Right renal pelvis (tissue), 4 donors: ENCODE measurements at regions not wholly inside any gene's neighbourhood (a gene's known extent, or its start where the extent isn't known, plus 50 kb on each side); places are given as distances from the start of the nearest gene placed in this dataset.
A peak's percentile ranks its signal among the peaks of the same experiment; 100 is the strongest.
"Not testable (repeated sequence)": the region's sequence is repeated elsewhere in the genome, so short reads cannot be mapped to it uniquely, and the experiment has no call there.

Source experiments
- DNase-seq, 4 donors: peaks; one replicate each; pipeline ENCODE4 v3.0.0-alpha.2; 2013; ENCODE audit warnings: low read depth in 4 of 4, low spot score in 3 of 4, missing footprints in 1 of 4

DNA sequence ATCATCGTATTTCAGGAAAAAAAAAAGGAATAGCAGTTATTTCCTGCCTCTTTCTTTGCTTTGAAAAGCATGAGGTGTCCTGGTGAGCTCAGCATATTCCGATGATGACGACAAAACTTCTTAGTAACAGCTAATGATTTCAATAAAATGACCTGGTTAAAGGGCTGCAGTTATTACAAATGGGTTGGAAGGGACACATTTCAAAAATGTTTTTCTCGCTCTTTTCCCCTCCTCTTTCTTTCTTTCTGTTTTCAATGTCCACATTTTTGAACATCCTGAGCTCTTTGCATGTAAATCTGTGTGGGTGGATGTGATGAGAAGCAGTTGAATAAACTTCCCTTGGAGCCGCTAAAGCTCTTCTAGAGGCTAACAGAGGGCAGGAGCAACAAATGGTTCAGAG, 186.8 kb upstream of the SLC27A6 start:
- DNase-seq = no peak

- DNase-seq = no peak
Observed at GRCh38 chr5:128782446-128782845, 182.8 kb upstream of the SLC27A6 start.

DNA sequence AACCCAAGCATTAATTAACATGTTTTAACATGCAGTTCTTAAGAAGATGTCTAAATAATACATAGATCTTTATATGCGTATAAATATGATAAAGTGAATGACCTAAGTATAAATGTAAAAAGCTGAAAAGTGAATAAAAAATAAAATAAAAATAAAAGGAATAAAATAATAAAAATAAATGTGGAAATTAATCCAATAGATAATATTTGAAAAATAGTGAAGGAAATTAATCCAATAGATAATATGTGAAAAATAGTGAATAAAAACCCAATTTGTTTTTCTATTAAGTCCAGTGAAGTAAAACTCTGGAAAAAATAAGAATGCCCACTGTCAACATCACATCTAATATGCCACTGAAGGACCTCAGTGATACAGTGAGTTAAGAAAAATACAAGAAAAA, 180.6 kb upstream of the SLC27A6 start:
- DNase-seq = no peak

DNA sequence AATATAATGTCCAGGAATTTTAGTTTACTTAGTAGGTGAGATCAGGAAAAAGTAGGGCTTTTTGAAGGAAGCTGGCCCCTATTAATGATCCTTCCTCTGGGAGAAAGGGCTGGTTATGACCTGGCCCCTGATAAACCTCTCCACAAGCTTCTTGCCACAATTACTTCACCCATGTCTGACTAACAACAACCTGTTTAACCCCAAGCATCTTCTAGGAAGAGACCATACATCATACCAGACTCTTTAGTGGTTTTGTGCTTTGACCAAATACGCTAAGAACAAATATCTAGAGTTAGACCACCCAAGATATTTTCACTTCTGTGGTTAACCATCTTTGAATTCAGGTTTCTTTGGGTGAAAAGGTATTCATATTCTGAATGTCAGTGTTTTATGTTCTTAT, 174.0 kb upstream of the SLC27A6 start:
- no peak for DNase-seq

GRCh38 chr5:128796506-128796905, 168.8 kb upstream of the SLC27A6 start:
- no peak for DNase-seq

GRCh38 chr5:128798871-128799270, 166.4 kb upstream of the SLC27A6 start:
- DNase-seq = no peak

DNA sequence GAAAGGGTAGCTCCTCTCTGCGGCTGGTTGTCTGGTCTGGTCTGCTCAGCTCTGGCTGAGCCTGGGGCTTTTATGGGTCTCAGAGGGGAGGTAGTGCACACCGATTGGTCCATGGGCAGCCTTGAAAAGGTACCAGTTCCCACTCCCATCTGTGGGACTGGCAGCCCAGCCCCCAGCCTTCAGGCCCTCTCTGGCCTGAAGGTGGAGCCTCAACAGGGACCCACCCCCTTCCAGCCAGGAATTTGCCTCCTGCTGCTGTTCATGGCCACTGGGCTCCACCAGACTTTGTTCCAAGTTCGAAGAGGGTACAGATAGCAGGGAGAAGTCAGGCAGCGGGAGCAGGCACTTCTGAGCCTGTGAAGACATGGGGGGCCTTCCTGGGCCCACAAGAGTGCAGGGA, 165.3 kb upstream of the SLC27A6 start:
- DNase-seq = no peak

DNA sequence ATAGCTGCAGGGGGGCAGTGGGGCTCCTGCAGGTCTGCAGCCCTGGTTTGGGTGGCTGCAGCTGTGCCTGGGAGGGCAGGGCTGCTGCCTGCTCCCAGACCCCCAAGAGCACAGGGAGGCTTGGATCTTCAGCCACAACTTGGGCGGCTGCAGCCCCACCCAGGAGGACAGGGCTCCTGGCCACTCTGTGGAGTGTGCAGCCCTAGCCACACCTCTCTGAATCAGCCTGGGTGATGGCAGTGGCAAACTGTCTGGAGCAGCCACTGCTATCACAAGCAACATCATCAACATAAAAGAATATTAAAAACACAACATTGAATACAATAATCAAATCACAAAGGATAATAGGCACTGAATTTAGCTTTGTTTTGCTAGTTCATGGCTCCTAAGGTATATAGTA, 164.9 kb upstream of the SLC27A6 start:
- DNase-seq = no peak

GRCh38 chr5:128813317-128814070, 151.8 kb upstream of the SLC27A6 start:
- no peak for DNase-seq

- no peak for DNase-seq
Observed at GRCh38 chr5:128815201-128815600, 150.1 kb upstream of the SLC27A6 start.

- DNase-seq = no peak
Observed at GRCh38 chr5:128825826-128826225, 139.5 kb upstream of the SLC27A6 start.

DNA sequence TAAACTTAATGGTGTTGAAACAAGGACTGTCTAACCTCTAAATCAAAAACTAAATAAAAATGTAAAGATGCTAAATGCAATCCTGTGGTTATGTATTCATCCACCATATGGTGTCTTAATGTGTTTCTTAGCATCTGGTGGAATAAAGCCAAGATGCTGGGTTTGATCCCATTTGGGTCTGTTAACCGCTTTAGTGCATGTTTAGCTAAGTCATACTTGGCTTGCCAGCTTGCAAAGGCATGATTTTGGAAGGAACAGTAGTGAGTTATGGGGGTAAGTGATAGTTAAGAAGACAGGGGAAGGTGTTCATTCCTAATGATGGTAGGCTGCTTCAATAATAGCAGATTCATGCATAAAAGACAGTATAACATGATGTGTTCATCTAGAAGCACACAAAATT, 139.0 kb upstream of the SLC27A6 start:
- DNase-seq = no peak

GRCh38 chr5:128836571-128836970, 128.7 kb upstream of the SLC27A6 start:
- no peak for DNase-seq

- no peak for DNase-seq
Observed at GRCh38 chr5:128838623-128839022, 126.7 kb upstream of the SLC27A6 start.

DNA sequence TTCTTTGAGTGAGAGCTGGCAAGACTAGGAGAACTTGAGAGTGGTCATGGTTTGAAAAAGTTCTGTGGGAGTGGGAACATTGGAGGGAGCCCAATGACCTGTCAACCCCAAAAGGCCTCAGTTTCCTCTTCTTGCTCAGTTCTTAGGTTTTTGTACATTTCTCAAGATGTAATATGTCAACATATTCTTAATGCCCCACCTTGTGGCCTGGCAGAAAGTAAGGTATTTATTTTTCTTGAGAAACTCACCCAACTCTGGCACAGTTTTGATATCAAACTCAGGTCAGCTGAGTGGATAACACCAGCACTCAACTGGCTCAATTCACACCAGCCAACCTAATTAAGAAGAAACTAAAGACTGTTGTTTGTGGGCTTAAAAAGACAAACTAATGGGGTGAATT, 123.0 kb upstream of the SLC27A6 start:
- DNase-seq = no peak

- peak; percentile 7 to 20 (median 11) for DNase-seq
Observed at GRCh38 chr5:128844354-128844923, 120.8 kb upstream of the SLC27A6 start.

GRCh38 chr5:128850049-128850448, 115.2 kb upstream of the SLC27A6 start:
- DNase-seq = no peak

DNA sequence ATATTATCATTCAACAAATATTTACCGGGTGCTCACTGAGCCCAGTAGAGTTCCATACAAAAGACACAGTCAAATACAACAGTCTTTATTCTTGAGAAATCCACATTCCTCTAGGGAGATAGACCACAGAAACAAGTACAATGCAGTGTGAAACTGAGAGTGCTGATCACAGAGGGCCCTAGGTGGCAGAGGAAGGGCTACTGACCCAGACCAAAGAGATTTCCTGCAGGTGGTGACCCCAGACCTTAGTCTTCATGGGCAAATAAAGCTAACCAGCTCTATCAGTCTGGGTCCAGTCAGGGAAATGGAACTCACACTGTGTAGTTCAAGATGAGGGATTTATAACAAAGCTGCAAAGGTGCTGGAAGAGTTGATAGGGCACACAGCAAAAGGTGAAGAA, 110.4 kb upstream of the SLC27A6 start:
- no peak for DNase-seq

GRCh38 chr5:128857076-128857677, 108.1 kb upstream of the SLC27A6 start:
- no peak for DNase-seq

GRCh38 chr5:128858995-128859394, 106.3 kb upstream of the SLC27A6 start:
- DNase-seq = no peak

GRCh38 chr5:128861155-128861554, 104.1 kb upstream of the SLC27A6 start:
- DNase-seq = not testable (repeated sequence)

GRCh38 chr5:128869970-128870369, 95.3 kb upstream of the SLC27A6 start:
- no peak for DNase-seq
